HL-60 (cell line): ENCODE measurements at regions not wholly inside any gene's neighbourhood (a gene's known extent, or its start where the extent isn't known, plus 50 kb on each side); places are given as distances from the start of the nearest gene placed in this dataset.

Experiments used
- DNase-seq, 2 experiments: peaks; one replicate each; pipeline ENCODE4 v3.0.0-alpha.2; 2010 to 2020; ENCODE audit warnings: low read depth in 1 of 2, low spot score in 1 of 2
- H3K27ac ChIP-seq: fragments of 250-450 bp; sonication (Bioruptor Pico); replicated peaks from 2 replicates; pipeline ENCODE4 v1.5.1; 2020; ENCODE audit warnings: mild to moderate bottlenecking, moderate library complexity
- H3K27me3 ChIP-seq: fragments of 250-450 bp; sonication (Bioruptor Pico); 2 replicates; pipeline ENCODE4 v1.5.1; 2021; ENCODE audit warnings: mild to moderate bottlenecking, moderate library complexity; ENCODE audit not compliant: insufficient read depth, poor library complexity, severe bottlenecking
- H3K4me3 ChIP-seq: replicated peaks from 2 replicates; pipeline ENCODE4 v1.5.1; 2011; ENCODE audit warnings: mild to moderate bottlenecking, control low read depth, low read length; ENCODE audit not compliant: insufficient read depth
- GABPA ChIP-seq: IDR thresholded peaks from 2 replicates; pipeline ENCODE4 v1.6.1; 2012; ENCODE audit warnings: low read depth
- POLR2AphosphoS5 ChIP-seq: IDR thresholded peaks from 2 replicates; pipeline ENCODE4 v1.6.1; 2012; ENCODE audit warnings: low read depth
- SPI1 ChIP-seq: IDR thresholded peaks from 2 replicates; pipeline ENCODE4 v1.6.1; 2012; ENCODE audit warnings: low read depth, mild to moderate bottlenecking, borderline replicate concordance
- TF ChIP-seq, protein P1 (sequence below): IDR thresholded peaks from one replicate; pipeline ENCODE4 v1.5.1; 2011; ENCODE audit warnings: low read length, control low read depth, inconsistent platforms; ENCODE audit not compliant: insufficient read depth
- TF ChIP-seq, protein P2 (sequence below): IDR thresholded peaks from 2 replicates; pipeline ENCODE4 v1.6.1; 2012; ENCODE audit warnings: low read depth; ENCODE audit not compliant: insufficient replicate concordance

DNA sequence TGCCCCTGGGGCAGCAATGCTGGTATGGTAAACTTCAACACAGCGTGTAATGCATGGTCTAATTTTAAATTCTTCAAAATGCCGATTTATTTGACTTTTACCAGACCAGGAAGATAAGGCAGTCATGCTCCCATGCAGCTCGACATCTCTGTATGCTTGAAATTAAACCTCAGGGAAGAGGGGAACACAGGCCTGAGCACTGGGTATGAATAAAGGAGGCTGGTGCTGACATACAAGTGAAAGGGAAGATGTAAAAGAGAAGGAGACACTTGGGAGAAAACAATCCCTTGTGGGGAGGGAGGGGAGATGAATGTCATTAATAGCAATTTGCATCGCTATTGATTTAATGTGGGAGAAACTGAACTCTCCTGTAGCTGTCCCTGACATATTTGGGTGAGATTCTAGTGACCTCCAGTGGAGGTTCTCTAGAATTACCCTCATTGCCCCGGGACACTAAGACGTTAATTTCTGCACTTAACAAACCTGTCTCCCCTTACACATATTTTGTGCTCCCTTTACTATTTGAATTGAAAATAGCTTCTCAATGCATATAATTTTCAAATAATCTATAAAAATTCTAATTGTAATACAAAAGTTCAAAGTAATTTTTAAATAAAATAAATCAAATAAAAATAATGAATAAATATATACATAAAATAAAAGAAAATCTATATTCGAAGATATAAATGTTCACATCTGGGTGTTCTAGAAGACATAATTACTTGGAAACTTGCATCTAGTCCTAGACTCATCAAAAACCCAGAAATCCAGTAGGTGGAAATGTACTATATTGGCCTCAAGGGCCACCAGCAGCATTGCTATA, 283.1 kb downstream of the LMX1A start:
- DNase-seq = peak in 1 of 2 experiments; percentile 22
- Histone ChIP-seq H3K27ac (no peak overlapping the region), H3K4me3 (no peak overlapping the region), H3K27me3 (no peaks in the 10 kb centered on the region)
- no peak for TF ChIP-seq POLR2AphosphoS5
- TF ChIP-seq, protein P1, sequence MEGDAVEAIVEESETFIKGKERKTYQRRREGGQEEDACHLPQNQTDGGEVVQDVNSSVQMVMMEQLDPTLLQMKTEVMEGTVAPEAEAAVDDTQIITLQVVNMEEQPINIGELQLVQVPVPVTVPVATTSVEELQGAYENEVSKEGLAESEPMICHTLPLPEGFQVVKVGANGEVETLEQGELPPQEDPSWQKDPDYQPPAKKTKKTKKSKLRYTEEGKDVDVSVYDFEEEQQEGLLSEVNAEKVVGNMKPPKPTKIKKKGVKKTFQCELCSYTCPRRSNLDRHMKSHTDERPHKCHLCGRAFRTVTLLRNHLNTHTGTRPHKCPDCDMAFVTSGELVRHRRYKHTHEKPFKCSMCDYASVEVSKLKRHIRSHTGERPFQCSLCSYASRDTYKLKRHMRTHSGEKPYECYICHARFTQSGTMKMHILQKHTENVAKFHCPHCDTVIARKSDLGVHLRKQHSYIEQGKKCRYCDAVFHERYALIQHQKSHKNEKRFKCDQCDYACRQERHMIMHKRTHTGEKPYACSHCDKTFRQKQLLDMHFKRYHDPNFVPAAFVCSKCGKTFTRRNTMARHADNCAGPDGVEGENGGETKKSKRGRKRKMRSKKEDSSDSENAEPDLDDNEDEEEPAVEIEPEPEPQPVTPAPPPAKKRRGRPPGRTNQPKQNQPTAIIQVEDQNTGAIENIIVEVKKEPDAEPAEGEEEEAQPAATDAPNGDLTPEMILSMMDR = peak; percentile 36

DNA sequence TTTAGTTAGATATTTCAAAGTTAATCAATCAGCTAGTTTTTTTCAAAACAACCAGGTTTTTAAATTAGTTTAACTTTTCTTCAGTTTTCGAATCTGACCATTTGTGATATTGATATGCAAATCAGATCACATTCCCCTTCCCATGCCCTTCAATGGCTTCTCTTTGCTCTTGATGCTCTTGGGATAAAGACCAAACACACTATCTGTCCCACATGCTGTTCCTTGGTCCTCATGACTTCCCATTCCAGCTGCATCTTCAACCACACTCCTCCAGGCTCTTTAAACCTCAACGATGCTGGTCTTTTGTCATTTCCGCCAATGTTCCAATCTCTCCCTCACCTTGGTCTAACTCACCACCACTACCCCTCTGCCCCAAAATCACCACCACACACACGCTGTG, 285.8 kb downstream of the LMX1A start:
- Histone ChIP-seq H3K27me3 (no peaks in the 10 kb centered on the region), H3K27ac (no peak overlapping the region), H3K4me3 (no peak overlapping the region)
- TF ChIP-seq GABPA (no peak), SPI1 (no peak), POLR2AphosphoS5 (no peak)
- TF ChIP-seq, protein P1 = no peak
- TF ChIP-seq, protein P2, sequence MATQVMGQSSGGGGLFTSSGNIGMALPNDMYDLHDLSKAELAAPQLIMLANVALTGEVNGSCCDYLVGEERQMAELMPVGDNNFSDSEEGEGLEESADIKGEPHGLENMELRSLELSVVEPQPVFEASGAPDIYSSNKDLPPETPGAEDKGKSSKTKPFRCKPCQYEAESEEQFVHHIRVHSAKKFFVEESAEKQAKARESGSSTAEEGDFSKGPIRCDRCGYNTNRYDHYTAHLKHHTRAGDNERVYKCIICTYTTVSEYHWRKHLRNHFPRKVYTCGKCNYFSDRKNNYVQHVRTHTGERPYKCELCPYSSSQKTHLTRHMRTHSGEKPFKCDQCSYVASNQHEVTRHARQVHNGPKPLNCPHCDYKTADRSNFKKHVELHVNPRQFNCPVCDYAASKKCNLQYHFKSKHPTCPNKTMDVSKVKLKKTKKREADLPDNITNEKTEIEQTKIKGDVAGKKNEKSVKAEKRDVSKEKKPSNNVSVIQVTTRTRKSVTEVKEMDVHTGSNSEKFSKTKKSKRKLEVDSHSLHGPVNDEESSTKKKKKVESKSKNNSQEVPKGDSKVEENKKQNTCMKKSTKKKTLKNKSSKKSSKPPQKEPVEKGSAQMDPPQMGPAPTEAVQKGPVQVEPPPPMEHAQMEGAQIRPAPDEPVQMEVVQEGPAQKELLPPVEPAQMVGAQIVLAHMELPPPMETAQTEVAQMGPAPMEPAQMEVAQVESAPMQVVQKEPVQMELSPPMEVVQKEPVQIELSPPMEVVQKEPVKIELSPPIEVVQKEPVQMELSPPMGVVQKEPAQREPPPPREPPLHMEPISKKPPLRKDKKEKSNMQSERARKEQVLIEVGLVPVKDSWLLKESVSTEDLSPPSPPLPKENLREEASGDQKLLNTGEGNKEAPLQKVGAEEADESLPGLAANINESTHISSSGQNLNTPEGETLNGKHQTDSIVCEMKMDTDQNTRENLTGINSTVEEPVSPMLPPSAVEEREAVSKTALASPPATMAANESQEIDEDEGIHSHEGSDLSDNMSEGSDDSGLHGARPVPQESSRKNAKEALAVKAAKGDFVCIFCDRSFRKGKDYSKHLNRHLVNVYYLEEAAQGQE = no peak
- no peak for DNase-seq

DNA sequence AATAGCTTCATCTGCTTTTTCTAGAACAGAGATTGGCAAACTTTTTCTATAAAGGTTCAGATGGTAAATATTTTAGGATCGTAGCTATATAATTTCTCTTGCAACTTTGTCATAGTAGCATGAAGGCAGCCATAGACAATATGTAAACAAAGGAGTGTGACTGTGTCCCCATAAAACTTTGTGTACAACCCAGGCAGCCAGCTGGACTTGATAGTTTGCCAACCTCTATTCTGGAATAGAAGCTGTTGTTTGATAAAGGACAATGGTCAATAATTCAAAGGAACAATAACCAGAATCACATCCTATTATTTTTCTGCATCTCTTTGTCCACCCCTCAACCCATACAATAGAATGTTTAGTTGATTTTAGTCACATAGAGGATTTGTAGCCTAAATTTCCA, 286.7 kb downstream of the LMX1A start:
- no peak for DNase-seq

DNA sequence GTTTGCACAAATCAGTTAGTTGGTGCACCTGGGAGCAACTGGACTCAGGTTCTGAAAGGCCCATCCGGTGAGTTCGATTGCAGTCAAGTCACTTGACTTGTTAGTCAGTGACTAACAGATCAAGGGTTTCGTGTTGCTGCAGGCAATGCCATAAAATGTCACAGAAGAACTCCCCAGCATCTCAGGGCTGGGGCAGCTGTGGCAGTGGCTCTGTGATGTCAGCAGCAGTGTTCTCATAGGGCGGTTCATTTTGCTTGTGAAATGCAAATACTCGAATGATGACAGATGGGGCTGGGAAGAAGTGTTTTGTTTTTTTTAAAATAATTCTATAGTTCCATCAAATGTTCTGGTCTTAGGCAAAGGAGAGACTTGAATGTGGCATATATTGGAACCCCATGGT, 287.8 kb downstream of the LMX1A start:
- no peak for DNase-seq
- TF ChIP-seq, protein P1 = no peak
- TF ChIP-seq POLR2AphosphoS5 (no peak), SPI1 (no peak), GABPA (no peak)
- TF ChIP-seq, protein P2 = no peak
- H3K27me3 ChIP-seq = no peaks in the 10 kb centered on the region
- H3K27ac ChIP-seq = no peak overlapping the region
- no peak overlapping the region for H3K4me3 ChIP-seq

More for the DNA sequence above, 286.7 kb downstream of the LMX1A start:
- Histone ChIP-seq H3K4me3 (no peak overlapping the region), H3K27me3 (no peaks in the 10 kb centered on the region), H3K27ac (no peak overlapping the region)
- TF ChIP-seq SPI1 (no peak), POLR2AphosphoS5 (no peak)
- TF ChIP-seq, protein P2 = no peak
